GM23338 (cell line): ENCODE measurements at regions not wholly inside any gene's neighbourhood (a gene's known extent, or its start where the extent isn't known, plus 50 kb on each side); places are given as distances from the start of the nearest gene placed in this dataset.
A peak's percentile ranks its signal among the peaks of the same experiment; 100 is the strongest.

Experiments used
- ATAC-seq: fragments of 200-7000 bp; cut with Tn5 transposase; 3 replicates; pipeline ENCODE4 v1.9.1; 2020
- DNase-seq: peaks from one replicate; pipeline ENCODE4 v3.0.0-alpha.2; 2015; ENCODE audit warnings: low spot score
- H2AFZ ChIP-seq: fragments of 200-600 bp; sonication (generic); 2 replicates; pipeline ENCODE4 v1.8.0; 2016; ENCODE audit warnings: antibody characterized with exemption, mild to moderate bottlenecking, moderate library complexity
- H3F3A ChIP-seq: fragments of 200-600 bp; sonication (generic); replicated peaks from 2 replicates; pipeline ENCODE4 v1.8.0; 2017; ENCODE audit warnings: antibody characterized with exemption, mixed run types, low read depth
- H3K27ac ChIP-seq: fragments of 200-600 bp; sonication (generic); 2 replicates; pipeline ENCODE4 v1.6.1; 2016; ENCODE audit warnings: low read depth
- H3K27me3 ChIP-seq: fragments of 200-600 bp; sonication (generic); 2 replicates; pipeline ENCODE4 v1.8.0; 2016; ENCODE audit warnings: mild to moderate bottlenecking, mixed run types, moderate library complexity; ENCODE audit not compliant: insufficient read depth
- H3K36me3 ChIP-seq: fragments of 200-600 bp; sonication (generic); 2 replicates; pipeline ENCODE4 v1.8.0; 2016; ENCODE audit warnings: mild to moderate bottlenecking; ENCODE audit not compliant: insufficient read depth
- H3K4me1 ChIP-seq: fragments of 200-600 bp; sonication (generic); 2 replicates; pipeline ENCODE4 v1.8.0; 2016; ENCODE audit warnings: mild to moderate bottlenecking, moderate library complexity; ENCODE audit not compliant: insufficient read depth
- H3K4me2 ChIP-seq: fragments of 200-600 bp; sonication (generic); 2 replicates; pipeline ENCODE4 v1.7.1; 2017; ENCODE audit warnings: mixed run types
- H3K4me3 ChIP-seq: fragments of 200-600 bp; sonication (generic); 2 replicates; pipeline ENCODE4 v1.6.1; 2016; ENCODE audit warnings: mixed run types
- H3K79me2 ChIP-seq: fragments of 200-600 bp; sonication (generic); replicated peaks from 2 replicates; pipeline ENCODE4 v1.8.0; 2017; ENCODE audit warnings: mild to moderate bottlenecking; ENCODE audit not compliant: insufficient read depth
- H3K9me2 ChIP-seq: fragments of 200-600 bp; sonication (generic); 2 replicates; pipeline ENCODE4 v1.8.0; 2017; ENCODE audit not compliant: insufficient read depth
- H4K20me1 ChIP-seq: fragments of 200-600 bp; sonication (generic); replicated peaks from 2 replicates; pipeline ENCODE4 v1.8.0; 2017; ENCODE audit warnings: mild to moderate bottlenecking; ENCODE audit not compliant: insufficient read depth
- H3K27ac Mint-ChIP-seq: 2 replicates; pipeline ENCODE4 v1.8.0; 2020; ENCODE audit warnings: inconsistent platforms, mild to moderate bottlenecking, moderate library complexity, mixed read lengths
- H3K27me3 Mint-ChIP-seq: 3 replicates; pipeline ENCODE4 v1.8.0; 2022; ENCODE audit warnings: low read depth, mild to moderate bottlenecking, moderate library complexity, mixed read lengths, inconsistent platforms; ENCODE audit not compliant: insufficient read depth, poor library complexity
- H3K36me3 Mint-ChIP-seq: 3 replicates; pipeline ENCODE4 v1.8.0; 2021; ENCODE audit warnings: low read depth, mild to moderate bottlenecking, inconsistent platforms, moderate library complexity, mixed read lengths
- H3K4me1 Mint-ChIP-seq: 3 replicates; pipeline ENCODE4 v1.8.0; 2020; ENCODE audit warnings: mild to moderate bottlenecking, inconsistent platforms, mixed read lengths
- H3K4me3 Mint-ChIP-seq: 3 replicates; pipeline ENCODE4 v1.8.0; 2021; ENCODE audit warnings: moderate library complexity, mild to moderate bottlenecking, inconsistent platforms, mixed read lengths
- H3K9me3 Mint-ChIP-seq: 3 replicates; pipeline ENCODE4 v1.8.0; 2020; ENCODE audit warnings: moderate library complexity, mild to moderate bottlenecking, inconsistent platforms, mixed read lengths
- CREB1 ChIP-seq: fragments of 250-450 bp; sonication (Bioruptor Pico); IDR thresholded peaks from 2 replicates; pipeline ENCODE4 v1.5.0; 2020; ENCODE audit warnings: low read depth, mild to moderate bottlenecking, moderate library complexity
- CTCF ChIP-seq, 2 experiments: fragments of 200-600 bp in 1 of 2; sonication (generic) in 1 of 2; conservative IDR thresholded peaks; 2 replicates each; pipeline versions ENCODE4 v1.5.1 to v1.6.1; 2016 to 2017; ENCODE audit warnings: antibody characterized with exemption in 2 of 2, low read depth in 2 of 2, mild to moderate bottlenecking in 2 of 2, moderate library complexity in 1 of 2
- ETS1 ChIP-seq: IDR thresholded peaks from 2 replicates; pipeline ENCODE4 v1.6.1; 2016; ENCODE audit warnings: antibody characterized with exemption
- EZH2 ChIP-seq: fragments of 200-600 bp; sonication (generic); IDR thresholded peaks from one replicate; pipeline ENCODE4 v1.8.0; 2017; ENCODE audit warnings: antibody characterized with exemption, mild to moderate bottlenecking, low read depth; ENCODE audit not compliant: unreplicated experiment
- JUNB ChIP-seq: IDR thresholded peaks from one replicate; pipeline ENCODE4 v1.6.1; 2016; ENCODE audit warnings: antibody characterized with exemption; ENCODE audit not compliant: unreplicated experiment
- POLR2AphosphoS5 ChIP-seq: IDR thresholded peaks from 2 replicates; pipeline ENCODE4 v1.6.1; 2016; ENCODE audit warnings: antibody characterized with exemption, low read depth
- ZNF462 ChIP-seq: fragments of 250-450 bp; sonication (Bioruptor Pico); IDR thresholded peaks from 2 replicates; pipeline ENCODE4 v1.5.0; 2020; ENCODE audit warnings: mild to moderate bottlenecking, moderate library complexity

- TF ChIP-seq ZNF462 (CRISPR knock-in tag): no peak
- TF ChIP-seq EZH2: no peak
- TF ChIP-seq CREB1 (CRISPR knock-in tag): no peak
- TF ChIP-seq ETS1: no peak
- TF ChIP-seq JUNB: no peak
- TF ChIP-seq POLR2AphosphoS5: no peak
These were observed 128.4 kb downstream of the FHDC1 start (continued) for GRCh38 chr4:153064571-153064970.

- Histone ChIP-seq H2AFZ (peak overlapping the region; percentile 98), H3K27ac (no peak overlapping the region), H3K36me3 (no peaks in the 10 kb centered on the region), H3K27me3 (no peaks in the 10 kb centered on the region), H3K79me2 (no peaks in the 10 kb centered on the region), H3F3A (no peaks in the 10 kb centered on the region), H3K9me2 (no peaks in the 10 kb centered on the region), H3K4me3 (no peak overlapping the region), H3K4me1 (peaks cover 20% of the 10 kb centered on the region), H4K20me1 (no peaks in the 10 kb centered on the region), H3K4me2 (no peak overlapping the region)
- H3K9me3 Mint-ChIP-seq: no peaks in the 10 kb centered on the region
- H3K27me3 Mint-ChIP-seq: peaks cover 1% of the 10 kb centered on the region
- H3K4me1 Mint-ChIP-seq: peaks cover 21% of the 10 kb centered on the region
- no peaks in the 10 kb centered on the region for H3K36me3 Mint-ChIP-seq
- ATAC-seq: no peak
- no peak overlapping the region for H3K4me3 Mint-ChIP-seq
- no peak for TF ChIP-seq CREB1 (CRISPR knock-in tag)
- TF ChIP-seq CTCF (conservative IDR thresholded peaks at IDR 0.05; ENCODE audit: low read depth in 2 of 2): no peak
- no peak for DNase-seq
- H3K27ac Mint-ChIP-seq: no peak overlapping the region
These were observed 129.2 kb downstream of the FHDC1 start for GRCh38 chr4:153065276-153065675.
